Right forelimb (tissue), 1 donor: ENCODE measurements at regions not wholly inside any gene's neighbourhood (a gene's known extent, or its start where the extent isn't known, plus 50 kb on each side); places are given as distances from the start of the nearest gene placed in this dataset.

Source experiments
- DNase-seq: peaks from one replicate; pipeline ENCODE4 v3.0.0-alpha.2; 2018

DNA sequence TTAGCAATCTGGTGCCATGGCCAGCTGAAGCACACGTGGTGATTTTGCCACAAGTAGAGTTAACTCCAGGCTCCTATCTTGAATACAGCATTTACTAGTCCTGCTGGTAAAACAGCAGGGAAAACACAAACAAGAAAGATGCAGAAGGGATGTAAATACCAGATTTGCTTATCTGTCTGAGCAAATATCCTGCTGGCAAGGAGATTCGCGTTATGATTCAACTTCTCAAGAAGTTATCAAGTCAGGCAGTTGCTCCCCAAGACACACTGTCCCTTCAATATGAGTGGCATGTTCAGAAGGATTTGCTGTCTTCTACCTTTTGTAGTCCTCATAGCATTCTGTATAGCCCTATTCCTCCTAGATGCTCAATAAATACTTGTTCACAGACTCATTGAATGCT lies 171.2 kb upstream of the EGLN3 start:
- no peak for DNase-seq

DNA sequence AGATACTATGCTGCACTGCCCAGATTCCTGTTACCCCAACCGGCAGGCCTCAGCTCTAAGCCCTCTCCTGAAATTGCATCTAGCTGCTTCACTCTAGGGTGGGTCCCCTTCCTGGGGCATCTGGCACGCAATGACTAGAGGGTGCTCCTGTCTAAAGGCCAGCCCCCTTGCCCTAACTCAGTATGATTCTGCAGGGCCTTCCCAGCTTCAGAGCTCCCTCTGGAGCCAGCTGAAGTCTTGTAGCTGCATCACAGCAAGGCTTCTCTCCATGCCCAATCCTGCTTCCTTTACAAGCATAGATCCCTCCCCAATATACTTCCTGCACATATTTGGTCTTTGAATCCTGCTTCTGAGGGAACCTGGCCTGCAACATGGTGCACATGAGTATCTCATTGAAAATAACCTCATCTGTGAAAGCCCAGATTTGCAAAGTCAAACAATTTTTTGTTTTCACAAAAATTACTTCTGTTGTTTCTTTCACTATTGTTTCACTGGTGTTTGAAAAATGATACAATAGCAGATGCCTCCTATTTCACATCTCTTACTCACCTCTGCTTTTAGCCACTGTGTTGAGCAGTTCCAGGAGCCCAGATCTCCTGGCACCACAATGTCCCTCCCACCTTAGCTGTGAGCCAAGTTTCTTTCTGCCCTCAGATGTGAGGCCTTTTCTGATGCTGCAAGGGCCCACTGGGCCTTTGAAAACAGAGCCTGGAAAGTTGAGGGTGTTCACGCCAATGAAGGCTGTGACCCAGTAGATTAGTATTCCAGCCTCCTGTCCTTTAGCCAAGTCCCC lies 169.5 kb upstream of the EGLN3 start:
- DNase-seq = no peak

DNA sequence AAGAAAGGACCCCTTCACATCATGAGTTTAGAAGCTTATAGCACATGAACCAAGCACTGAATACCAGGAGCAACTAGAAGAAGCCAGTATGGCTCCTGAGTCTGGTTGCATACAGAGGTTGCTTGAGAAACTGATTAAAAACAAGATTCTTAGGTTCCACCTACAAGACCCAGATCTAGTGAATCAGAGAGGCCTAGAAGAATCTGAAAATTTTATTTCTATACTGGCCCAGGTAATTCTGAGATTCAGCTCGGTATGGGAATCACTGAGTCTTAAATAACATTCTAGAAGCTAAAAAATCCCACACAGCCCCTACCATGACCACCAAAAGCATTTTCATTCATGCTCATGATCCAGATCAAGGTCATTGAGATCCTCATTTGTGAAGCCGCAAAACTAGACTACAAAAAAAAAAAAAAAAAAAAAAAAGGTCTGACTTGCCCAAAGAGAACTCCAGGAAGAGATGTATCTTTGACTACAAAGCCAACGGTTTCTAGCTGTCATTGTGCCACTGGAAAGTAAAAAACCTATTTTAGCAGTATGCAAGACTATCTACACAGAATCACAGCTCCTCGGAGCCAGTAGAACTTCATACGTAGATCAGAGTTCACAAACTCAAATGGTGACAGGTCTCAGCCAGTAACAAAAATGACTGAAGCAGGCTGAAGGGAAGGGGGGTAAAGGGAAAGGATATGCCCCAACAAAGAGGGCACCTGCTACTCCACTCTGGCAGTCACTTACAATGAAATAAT lies 168.4 kb upstream of the EGLN3 start:
- DNase-seq = no peak

DNA sequence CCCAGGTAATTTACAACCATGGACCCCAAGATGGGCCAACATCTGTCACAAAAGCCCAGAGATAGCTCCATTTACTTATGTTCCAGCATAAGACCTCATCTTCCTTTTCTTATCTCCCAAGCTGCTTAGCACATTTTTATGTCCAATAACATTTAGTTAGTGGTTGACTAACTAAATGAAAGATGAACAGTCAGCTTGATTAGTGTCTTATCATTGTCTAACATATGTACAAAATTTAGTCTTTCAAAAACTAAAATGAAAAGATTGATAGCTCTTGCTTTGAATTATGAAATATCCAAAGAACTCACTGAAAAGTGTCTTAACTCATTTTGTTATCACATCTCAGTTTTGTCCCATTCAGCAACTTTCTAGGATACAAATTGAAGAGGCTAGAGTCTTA lies 163.1 kb upstream of the EGLN3 start:
- no peak for DNase-seq

DNA sequence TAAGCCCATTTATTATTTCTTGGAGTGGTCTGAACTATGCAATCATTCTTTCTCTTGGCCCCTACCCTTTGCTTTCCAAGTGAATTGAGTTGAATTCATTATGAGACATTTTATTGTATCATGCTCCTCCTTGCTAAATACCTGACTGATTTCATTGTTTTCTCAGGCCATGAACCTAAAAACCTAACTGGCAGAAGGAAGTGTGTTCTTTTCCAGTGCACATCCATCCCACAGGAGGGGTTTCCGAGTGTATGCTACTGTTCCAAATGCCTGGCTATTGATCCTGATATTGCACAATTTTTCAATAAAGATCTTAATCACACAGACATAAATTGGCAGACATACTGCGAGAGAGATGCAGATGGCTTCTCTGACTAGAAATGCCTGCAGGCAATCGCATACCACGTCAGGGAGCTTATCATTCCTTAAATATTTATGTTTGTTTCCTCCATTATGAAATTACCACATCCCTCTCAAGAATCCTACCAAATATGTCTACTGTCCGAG lies 162.2 kb upstream of the EGLN3 start:
- DNase-seq = no peak

DNA sequence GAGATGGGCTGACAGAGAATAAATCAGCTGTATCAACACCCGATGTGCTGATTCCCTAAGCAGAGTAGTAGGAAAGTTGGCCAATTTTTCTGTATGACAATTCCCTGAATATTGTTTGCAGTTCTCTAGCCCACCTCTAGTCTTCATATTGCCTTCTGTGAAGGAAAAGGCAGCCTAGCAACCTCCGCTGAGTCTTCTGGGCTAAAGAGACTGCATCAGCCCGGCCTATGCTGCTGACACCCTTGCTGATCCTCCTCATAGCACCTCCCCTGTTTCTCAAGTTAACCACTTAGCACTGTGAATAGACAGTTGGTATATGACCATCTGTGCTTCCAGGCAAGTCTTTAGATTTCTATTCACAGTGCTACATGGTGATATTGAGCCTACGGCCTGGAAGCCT lies 161.1 kb upstream of the EGLN3 start:
- DNase-seq = no peak

DNA sequence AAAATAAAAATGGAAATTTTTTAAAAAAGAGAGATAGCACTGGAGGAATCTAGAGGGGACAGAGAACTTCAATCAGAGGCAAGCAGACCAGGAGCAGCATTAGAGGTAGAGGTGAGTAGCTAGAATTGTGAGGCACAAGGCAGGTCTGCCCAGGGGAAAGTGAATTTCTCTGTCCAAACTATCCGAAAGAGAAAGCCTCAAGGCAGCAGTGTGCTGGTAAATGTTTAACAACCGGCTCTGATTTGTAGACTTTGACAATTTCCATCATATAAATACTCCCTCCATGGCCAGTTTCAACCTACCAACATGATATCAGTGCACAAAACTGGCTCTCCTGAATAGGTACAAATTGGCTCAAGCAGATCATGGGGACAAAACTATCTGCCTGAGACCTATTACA lies 160.6 kb upstream of the EGLN3 start:
- DNase-seq = no peak

DNA sequence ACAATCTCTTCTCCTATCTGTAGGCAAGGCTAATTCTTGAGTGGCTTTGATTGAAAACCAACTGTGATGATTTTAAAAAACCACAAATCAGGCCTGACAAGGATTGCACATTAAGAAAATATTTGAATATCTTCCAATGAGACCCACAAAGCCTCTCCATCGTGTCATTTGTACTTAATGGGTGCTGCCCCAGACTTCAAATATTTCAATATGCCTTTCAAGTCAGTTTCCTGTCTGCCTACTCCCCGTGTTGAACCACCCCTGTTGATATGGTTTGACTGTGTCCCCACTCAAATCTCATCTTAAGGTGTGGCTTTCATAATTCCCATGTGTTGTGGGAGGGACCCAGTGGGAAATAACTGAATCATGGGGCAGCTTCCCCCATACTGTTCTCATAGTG lies 159.7 kb upstream of the EGLN3 start:
- DNase-seq = no peak

DNA sequence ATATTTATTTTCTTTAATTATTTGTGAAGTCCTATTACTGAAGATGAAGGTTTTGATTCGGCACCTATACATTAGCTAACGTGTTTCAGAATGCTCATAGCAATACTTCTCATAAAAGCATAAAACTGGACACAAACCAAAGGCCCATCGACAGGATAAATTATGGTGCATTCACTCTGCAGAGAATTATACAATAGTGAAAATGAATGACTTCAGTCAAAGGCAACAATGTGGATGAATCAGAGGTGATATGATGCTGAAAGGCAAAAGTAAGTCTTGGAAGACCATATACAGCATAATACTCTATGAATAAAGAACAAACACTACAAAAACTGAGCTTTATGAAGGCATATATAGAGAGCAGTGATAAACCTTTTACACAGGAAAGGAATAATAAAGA lies 156.6 kb upstream of the EGLN3 start:
- no peak for DNase-seq

DNA sequence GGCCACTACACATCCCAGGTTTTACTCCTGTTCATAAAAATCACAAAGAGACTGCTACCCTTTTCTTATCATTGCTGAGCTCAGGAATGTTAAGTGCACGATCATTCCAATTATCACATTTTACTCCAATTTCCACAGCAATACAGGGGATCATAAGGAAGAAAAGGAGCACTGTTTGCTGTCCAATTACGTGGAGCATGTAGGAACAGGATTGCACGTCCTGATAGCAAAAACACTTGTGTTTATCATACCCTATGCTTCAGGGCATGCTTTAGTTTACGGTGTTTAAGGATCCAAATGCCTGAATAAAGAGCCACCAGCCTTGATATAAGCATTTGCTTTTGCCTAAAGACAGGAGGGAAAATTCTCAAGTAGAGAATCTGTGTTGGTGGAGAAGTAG lies 155.4 kb upstream of the EGLN3 start:
- DNase-seq = no peak

DNA sequence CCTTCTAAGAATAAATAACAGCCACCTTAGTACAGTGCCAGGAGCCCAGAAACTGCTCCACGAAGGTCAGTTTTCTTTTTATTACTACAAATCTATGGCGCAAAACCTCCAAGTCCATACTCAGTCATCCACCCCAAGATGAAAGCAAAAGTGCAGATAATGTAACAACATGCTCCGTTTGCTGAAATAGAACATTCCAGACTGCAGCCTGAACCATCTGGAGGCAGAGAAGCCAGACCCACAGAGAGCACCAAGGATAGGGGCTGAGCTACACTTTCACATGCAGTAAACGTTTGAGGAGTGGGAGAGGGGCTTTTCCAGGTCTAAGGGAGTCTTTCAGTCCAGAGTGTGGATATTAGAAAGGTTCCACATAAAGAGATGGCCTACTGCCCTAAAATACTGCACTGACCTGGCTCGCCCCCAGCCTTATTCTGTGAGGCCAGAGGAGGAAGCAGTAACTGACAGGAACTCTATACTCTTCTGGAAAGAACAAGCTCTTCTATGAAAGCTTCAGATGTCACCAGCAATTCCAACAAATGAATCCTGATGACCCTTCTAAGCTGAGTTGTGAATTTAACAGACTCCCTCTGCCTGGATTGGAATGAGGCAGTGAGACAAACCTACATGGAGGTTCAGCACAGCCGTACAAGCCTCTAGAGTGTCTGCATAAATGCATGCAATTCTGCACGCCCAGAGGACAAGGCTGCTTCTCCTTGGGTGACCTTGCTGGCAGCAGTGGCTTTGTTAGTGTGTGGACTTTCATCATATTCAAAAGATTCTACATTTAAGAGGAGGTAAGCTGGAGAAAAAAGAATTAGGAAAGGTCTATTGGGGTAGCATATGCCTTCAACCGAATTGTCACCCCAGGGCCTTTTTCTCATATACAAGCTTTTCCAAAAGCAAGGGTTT lies 153.9 kb upstream of the EGLN3 start:
- no peak for DNase-seq

DNA sequence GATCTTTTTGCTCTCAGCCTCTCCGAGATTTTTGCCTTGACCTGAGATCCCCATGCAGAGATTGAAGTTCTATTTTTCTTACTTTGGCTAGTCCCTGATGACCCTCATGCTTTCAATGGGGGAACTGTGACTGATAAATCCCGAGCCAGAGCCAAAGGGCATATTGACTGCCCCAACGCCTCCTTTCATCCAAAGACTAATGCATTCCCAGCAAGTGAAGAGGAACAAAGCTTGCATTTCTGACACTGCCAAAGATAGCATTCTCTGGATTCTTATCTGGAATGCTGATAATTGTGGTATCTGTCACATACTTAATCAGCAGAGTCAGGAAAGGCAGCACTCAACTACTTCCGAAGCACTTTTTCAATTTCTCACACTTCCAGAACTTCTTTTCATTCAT lies 152.3 kb upstream of the EGLN3 start:
- no peak for DNase-seq

DNA sequence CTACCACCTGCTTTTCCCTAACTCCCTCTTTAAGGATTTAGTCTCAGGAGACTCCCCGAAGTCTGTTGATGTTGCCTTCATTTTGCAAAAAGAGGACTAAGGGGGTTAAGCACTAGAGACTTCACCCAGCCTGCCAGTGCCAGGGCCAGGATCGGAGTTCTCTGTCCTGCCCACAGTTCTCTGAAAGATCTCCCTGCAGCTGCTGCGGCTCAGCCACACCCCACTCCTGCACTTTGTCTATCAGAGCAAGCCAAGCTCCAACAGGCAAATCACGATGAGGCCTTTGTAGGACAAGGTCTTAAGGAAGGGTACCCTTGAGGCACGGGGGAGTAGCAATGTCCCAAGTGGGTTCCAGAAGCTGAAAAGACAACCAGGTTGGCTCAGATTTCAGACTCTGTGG lies 148.8 kb upstream of the EGLN3 start:
- DNase-seq = no peak

DNA sequence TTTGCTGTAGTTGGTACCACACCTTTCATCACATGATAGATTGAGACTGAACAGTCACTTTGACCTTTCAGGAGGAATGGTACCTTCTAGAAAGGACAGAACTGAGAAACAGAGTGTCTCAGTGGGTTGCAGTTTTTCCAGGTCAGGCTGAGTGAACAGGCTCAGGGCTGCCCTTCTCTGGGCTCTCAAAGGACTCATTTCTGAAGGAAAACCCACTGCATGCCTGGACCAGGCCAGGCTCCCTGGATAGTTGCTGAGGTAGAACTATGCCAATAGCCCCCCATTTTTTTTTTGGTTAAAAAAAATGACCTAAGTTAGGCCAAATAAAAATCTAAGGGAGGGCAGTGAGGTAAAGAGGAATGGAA lies 148.1 kb upstream of the EGLN3 start:
- DNase-seq = no peak

DNA sequence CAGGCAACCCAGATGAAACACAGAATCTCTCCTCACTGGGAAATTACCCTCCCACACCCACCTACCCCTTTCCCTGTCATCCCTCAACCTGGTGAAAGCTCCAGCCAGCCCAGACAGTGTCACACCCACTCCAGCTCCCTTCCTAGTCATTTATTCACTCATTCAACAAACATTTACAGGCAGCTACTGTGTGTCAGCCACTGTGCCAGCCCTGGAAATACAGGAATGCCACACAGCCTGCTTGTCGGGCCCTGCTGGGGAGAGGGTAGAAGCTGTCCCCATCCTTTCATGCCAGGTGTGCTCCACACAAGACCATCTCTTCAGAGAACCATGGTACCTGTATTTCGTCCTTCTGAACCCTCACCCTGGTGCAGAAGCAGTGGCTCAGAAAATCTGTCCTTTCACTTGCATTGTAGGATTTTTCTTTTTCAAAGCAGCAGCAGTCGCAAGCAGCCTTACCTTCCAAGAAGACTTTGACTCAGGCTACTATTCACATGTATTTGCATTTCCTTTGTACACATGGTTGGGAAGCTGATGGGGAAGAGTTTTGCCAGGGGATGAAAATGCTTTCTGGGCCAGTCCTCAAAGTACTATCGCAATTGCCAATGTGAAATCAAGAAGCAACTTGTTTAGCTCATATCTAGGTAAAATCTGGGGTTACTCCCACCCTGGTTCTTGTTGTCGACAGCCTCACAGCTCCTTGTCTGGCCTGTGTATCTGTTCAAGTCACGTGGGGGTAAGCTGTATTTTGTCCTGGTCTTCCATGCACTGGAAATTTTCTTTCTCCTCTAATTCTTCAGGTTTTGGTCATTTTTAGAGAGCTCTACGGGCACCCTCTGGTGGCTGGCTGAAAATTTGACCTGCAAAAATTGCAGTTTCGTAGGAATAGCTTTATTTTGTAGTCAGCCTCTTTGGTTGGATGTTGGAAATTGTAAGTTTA lies 147.4 kb upstream of the EGLN3 start:
- peak; percentile 80 for DNase-seq

DNA sequence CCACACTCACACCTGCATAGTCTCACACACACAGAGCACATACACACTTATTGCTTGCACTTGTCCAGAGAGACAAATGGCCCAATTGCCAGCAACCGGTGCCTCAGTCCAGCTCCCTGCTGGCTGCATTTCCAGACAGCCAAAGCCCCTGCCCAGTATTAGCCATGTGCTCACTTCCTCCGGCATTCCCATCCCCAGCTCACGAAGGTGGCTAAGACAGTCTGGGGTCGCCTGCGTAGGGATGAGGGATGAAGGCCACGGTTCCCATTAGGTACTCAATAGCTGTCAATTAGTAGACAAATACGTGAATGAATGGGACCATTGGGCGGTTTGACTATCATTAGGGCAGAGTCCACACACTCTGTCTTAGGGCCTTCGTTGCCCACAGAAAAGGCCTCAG lies 146.8 kb upstream of the EGLN3 start:
- no peak for DNase-seq

DNA sequence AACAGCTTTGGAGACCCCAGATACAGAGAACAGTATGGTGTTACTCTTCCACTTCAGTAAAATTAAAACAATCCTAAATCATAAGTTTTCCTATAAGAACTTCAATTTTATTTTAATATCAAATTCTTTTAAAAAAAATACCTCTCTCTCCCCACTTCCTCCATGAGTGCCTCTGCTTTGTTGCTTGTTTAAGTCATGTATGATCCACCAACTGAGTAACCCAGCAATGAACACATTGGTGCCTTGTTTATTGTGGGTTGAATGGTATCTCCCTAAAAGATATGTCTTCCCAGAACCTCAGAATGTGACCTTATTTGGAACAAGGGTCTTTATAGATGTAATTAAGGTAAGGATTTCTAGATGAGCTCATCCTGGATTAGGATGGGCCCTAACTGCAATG lies 143.5 kb upstream of the EGLN3 start:
- no peak for DNase-seq

DNA sequence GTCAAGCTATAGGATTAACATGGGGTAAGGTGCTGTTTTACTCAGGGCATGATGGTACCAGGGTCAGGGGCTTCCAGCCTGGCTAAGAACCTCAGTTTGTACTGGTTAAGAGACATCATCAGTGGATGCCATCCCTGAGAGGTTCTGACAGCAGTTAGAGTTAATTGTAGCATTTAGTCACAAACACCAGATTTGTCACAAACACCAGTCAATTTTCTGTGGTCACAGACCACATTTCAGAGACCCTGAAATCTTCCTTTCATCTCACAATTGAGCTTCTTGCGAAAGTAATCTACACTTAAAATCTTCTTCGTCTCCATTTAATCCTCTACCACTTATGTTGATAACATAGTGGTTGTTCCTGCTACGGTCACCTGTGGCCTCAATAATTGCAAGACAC lies 143.0 kb upstream of the EGLN3 start:
- no peak for DNase-seq

DNA sequence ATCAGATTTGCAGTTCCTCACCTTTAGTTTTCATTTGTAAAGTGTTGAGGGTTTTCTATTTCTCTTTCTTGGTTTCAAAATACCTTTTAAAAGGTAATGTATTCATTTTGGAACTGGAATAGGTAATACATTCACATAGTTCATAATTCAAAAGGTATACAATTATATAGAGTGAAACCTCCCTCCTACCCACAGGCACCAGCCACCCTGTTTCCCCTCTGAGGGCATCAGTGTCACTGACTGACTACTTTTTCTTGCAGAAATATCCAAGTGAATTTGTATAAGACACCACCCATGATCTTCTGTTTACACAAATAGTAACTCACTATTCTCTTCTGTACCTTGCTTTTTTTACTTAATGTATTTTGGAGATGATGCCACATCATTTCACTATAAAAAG lies 139.6 kb upstream of the EGLN3 start:
- no peak for DNase-seq

DNA sequence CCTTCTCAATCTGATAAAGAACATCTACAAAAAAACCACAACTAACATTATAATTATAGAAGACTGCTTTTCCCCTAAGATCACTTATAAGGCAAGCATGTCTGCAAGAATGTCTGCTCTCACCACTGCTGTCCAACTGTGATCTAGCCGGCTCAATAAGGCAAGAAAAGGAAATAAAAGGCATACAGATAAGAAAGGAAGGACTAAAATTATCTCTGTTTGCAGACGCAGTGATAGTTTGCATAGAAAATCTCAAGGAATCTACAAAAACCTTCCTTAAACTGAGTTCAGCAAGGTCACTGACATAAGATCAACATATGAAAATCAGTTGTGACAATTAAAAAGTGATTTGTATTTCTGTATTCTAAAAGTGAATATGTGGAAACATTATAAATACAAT lies 138.0 kb upstream of the EGLN3 start:
- DNase-seq = no peak

DNA sequence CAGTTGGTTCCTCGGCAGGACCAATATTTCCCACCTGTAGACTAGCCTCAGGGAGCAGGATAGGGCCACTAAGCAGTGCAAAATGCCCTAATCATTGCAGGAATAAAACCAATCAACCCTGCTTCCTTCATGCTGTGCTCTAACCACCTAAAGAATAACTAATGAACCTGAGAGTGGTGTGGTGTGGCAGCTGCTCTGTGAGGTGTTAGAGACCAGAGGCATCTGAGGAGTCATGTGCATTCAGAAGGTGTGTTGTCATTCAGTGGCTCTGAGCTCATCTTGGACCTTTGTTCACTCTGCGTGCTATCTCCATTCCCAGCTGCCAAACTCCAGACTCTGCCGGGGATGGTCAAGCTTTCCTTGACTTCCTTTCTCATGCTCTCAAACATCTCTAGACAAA lies 136.7 kb upstream of the EGLN3 start:
- no peak for DNase-seq

DNA sequence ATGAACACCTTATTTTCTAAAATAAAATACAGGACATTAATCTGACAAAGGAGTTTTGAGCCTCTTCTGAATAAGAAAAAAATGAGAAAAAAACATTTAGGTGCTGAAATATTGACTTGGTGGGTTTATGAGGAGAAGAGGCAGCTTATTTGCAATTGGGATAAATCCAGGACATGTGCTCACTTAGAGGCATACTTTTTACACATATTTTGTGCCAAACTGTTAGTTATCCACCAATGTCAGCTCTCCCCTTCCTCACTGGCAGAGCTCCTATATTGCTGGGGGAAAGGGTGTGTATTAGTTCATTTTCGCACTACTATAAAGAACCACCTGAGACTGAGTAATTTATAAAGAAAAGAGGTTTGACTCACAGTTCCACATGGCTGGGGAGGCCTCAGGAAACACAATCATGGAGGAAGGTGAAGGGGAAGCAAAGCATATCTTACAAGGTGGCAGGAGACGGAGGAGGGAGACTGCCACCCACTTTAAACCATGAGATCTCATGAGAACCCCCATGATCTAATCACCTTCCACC lies 135.4 kb upstream of the EGLN3 start:
- DNase-seq = no peak
